Stimulated activated CD8-positive, alpha-beta memory T cell treated with anti-CD3 and anti-CD28 coated beads, Interleukin-7, amount 100 ng/mL, for 1 hour (primary cell): ENCODE measurements at regions not wholly inside any gene's neighbourhood (a gene's known extent, or its start where the extent isn't known, plus 50 kb on each side); places are given as distances from the start of the nearest gene placed in this dataset.

Experiments used
- DNase-seq, 2 donors: peaks; one replicate each; pipeline ENCODE4 v3.0.0-alpha.2; 2020; ENCODE audit warnings: low read depth in 2 of 2

DNA sequence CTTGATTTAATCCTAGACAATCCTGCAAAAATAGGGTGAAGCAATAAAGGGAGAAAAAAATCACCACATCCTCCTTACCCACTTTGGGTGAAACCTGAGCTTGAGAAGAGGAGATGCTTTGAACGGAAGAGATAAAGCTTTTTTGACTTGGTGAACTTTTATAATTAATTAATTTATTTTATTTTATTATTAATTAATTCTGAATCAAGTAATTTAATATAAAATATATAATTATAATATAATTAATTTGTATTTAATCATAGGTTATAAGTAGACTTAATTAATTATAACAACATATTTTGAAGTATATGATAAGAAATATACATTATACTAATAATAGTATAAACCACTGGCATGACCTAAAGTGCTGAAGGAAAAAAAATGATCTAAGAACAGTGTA, 2164.8 kb downstream of the LRRC4C start:
- no peak for DNase-seq

DNA sequence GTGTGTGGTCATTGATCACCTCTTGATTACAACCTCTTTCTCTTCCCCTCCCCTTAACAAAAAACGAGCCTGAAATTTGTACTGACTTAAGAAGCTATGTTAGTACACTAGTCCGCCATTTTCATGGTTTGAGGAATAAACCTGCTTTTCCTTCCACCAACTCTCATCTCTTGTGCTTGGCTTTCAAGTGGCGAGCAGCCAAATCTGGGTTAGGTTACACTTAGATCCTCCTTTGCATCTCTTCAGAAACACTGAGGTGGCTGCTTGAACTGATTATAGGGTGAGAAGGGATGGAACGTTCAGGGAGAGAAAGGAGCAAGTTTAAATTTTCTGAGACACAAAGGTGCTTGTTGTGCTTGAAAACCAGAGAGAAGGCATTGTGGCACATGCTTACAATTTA, 2171.4 kb downstream of the LRRC4C start:
- no peak for DNase-seq

DNA sequence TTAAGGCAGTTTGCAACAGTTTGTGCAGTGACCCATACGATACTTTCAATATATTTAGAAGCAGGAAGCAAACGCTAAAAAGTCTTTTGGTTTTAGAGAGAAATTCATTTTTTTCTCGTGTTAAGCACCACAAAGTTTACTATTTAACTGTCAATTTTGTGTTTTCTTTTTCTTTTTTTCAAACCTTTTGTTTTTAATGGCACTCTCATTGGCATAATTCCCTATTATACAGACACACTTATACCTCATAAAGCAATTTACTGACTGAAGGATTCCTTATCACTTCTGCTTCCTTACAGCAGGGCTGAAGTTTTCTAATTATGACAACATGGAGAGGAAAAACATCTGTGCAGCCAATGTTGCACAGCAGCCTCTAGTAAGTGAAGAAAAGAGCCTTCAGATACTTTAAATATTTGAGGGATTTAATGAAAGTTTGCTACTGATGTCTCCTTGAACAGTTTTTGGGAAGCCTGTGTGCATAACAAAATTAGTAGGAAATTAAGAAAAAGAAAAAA, 2191.2 kb downstream of the LRRC4C start:
- DNase-seq, result no peak

DNA sequence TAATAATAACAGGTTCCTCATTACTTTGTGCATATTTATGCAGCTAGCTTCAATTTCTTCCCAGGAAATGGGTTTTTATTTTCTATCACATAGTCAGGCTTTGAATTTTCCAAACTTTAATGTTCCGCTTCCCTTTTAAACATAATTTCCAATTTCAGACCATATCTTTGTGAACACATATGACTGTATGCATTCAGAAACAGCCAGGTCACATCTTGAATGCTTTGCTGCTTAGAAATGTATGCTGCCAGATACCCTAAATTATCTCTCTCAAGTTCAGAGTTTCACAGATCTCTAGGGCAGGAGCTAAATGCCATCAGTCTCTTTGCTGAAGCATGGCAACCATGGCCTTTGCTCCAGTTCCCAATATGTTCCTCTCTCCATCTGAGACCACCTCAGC, 2203.8 kb downstream of the LRRC4C start:
- no peak for DNase-seq

DNA sequence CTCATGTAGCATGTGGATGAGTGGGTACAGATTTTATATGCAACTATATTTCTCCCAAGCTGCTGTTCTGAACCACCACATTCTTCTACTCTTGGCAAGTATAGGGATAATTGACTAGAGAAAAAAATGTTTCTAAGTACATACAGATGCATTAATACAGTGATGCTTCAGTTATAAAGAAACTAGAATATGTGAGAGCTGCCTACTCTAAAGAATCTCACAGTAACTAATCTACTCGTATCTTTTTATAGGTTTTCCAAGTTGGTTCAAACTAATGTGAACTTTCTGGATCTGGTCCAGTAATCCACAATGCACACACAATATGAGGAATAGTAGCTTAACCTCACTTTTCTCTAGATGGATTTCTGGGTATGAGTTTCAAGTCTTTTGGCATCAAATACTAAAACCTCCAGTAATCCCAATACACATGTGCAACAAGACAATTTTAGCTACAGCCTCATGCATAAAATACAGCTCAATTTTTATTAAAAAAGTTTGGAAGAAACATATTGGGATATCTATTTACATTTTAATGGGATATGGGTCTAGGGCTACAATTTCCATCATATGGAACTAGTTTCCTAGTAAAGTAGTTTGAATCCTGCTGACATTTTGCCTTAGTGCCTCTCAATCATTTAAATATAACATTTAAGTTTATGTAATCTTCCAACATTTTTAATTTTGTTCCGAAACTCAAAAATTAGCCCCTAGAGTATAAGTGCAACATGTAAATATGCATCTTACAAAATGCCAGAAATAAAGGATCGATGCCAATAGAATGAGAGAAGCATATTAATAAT, 2209.7 kb downstream of the LRRC4C start:
- no peak for DNase-seq

DNA sequence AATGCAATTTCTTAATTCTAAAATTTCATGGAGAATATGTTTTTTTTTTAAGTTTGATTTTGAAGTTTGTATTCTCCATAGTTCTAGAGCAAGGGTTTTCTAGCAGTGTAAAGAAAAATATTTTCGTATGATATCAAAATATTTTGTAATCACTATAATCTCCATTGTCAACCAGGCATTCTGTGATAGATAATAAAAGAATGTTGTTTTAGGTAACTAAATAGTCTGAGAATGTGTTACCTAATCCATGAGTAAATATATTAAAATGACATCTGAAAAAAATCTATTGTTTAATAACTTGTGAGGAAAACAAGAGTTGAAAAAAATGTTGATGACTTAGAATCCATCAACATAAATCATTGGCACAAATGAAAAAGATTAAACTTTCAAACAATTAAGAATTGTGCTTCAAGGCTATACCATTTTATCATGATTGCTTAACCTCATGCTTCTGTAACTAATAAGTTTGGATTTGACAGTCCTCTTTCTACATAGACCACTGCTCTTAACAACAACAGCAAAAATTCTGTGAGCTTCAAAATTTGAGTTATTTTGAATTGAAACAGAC, 2211.8 kb downstream of the LRRC4C start:
- no peak for DNase-seq

DNA sequence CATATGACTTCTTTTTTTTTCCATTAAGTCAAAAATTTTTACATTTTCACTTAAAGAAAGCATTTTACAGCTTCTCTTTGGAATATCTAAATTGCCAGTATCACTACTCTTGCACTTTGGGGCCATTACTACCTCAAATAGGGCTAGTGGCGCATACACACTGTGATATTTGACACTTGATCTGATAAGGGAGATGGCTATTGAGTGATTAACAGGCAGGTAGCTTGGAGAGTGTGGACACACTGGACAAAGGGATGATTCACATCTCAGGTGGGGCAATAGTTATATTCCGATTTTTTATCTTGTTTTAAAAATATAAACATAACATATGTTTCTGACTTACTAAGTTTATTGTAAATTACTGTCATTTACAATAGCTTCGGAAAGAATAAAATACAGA, 2219.9 kb downstream of the LRRC4C start:
- DNase-seq, result no peak

DNA sequence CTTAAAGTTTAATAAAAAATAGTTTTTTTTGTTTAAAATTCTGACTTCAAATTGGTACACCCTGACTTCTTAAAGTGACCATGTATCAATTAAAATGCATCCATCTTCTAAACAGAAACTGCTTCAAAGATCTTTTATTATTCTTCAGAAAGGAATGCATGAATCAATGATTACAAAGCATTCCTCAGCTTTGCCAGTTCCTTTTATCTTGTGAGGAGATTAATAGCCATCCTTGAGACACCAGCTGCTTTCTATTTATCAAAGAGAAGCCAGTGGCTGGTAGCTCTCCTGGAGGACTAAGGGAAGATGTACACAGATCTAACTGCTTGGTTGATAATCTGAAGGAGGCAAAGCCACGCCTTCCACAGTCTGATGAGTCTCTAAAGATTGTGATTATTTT, 2222.5 kb downstream of the LRRC4C start:
- DNase-seq, result no peak

DNA sequence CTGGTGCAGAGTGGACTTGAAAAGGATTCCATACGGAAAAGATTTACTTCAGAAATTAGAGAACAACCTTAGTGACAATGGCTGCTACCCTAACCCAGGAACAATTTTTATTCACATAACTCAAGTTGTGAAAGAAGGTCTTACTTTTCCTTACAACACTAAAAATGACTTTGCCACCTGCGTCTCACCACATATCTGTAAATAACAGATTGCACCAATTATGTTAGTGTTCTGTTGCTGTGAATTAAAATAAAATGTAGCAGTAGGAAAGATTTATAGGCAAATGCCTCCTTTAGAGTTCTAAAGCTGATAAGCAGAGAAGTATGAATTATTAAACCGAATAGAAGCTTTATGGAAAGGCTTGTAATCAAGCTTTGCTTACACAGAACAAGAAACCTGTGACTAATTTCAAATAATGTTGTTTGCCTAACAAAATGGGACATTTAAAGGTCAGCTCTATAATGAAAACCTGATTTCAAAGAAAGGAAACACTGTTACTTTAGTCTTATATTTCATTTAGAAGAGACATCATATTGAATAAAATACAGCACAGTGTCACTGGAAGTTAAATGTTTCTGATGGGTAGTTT, 2237.8 kb downstream of the LRRC4C start:
- no peak for DNase-seq

DNA sequence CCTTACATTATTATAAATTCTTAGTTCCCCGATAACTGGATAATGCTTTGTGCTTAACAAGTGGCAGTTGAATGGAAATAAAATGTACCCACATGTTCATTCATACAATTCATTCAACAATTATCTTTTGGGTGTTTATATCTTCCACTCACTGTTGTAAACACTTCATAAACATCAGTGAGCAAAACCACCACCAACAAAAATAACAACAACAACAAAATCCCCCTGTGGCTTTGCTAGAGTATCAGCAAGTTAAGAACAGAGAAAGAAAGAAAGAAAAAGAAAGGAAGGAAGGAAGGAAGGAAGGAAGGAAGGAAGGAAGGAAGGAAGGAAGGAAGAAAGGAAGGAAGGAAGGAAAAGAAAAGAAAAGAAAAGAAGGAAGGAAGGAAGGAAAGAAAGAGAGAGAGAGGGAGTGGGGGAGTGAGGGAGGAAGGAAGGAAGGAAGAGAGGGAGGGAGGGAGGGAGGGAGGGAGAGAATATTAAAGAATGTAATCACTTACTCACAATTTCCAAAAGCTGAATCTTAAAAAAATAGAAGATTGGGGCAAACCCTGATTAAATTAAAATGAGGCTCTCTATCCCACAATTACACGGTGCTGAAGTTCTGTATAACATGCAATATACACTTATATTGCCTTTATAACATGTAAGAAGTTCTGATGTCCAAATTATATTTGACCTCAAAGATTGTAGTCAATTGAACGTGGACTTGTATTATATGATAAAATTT, 2238.8 kb downstream of the LRRC4C start:
- DNase-seq, result no peak

DNA sequence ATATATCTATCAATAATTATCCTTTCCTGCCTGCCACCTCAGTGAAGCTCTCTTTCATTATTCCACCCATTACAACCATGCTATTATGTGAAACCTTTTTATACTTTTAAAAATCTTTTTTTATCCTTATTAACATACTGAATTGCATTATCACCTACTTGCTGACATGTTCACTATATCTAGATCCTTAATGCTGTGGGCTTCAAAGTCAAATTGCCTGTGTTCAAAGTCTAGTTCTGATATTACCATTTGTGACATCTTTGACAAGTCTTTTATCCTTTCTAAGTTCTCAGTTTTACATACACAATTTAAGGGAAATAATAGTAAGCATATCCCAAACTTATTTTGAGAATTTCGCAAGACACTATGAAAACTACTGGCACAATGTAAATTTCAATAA, 2239.4 kb downstream of the LRRC4C start:
- no peak for DNase-seq

DNA sequence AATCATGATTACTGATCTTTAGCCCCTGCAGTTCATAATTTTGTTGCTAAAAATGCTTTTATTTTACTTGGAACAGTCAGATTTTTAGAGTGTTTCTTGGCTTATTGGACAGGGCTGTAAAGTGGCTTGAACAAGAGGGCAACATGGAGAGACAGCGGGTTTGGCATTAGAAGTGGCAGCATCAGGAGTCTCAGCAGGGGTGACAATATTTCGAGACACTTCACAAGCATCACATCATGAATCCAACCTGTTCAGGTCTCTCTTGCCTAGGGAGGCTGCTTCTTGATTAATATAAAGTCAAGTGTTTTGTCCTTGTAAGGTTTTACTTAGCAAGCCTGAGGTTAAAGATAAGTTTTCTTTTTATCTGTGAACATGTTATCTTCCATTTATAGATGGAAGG, 2249.5 kb downstream of the LRRC4C start:
- no peak for DNase-seq

DNA sequence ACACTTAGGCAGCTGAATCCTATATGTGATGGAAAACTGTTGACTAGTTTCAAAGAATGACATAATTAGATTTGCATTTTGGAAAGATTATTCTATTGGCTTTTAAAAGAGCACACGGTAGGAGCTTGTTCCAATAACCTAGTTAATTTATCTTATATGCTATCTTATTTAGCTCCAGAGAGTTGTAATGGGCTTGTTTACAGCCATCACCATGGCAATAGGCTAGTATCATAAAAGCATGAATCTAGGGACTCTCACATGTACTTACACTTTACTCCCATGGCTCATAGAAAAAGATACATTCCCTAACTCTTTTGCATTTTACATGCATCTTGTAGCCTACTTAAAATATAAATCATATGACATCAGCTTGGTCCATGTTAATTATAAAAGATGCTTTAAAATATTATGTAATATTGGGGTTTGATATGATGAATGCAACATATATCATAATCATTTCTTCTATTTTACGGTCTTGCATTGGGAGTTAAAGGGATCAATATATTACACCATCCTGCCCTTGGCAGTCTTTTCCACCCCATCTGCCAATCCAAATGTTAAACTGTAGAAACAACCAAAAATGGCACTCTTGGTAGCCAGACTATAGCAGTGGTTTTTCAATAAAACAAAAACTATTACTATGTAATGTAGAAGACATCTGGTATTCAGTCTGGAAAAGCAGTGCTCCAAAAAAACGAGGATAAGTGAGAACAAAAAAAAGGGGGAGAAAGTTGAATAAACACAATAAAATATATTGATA, 2254.0 kb downstream of the LRRC4C start:
- DNase-seq, result no peak

DNA sequence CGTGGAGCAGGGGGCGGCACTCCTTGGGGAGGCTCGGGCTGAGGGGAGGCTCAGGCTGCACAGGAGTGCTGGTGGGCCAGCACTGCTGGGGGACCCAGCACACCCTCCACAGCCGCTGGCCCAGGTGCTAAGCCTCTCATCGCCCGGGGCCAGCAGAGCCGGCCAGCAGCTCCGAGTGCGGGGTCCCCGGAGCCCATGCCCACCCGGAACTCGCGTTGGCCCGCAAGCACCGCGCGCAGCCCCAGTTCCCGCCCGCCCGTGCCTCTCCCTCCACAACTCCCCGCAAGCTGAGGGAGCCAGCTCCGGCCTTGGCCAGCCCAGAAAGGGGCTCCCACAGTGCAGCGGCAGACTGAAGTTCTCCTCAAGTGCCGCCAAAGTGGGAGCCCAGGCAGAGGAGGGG, 2266.8 kb downstream of the LRRC4C start:
- no peak for DNase-seq

DNA sequence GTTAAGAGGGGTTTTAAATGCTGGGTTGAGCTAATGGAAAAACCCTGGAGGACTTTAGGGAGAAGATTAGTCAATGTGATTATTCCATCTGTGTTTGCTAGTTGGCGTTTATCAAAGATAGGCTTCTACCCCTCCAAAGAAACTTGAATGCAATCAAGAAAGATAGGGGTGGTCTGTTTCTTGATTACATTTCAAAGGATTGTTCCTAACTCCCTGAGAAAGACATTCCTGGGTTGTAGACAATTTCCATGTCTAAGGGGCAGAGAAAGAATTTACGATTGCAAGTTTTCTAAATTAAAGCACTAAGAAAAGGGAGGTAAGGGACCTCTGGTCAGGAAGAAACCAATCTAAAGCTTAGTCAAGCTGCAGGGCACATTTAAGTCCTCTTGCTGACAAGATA, 2268.7 kb downstream of the LRRC4C start:
- no peak for DNase-seq

DNA sequence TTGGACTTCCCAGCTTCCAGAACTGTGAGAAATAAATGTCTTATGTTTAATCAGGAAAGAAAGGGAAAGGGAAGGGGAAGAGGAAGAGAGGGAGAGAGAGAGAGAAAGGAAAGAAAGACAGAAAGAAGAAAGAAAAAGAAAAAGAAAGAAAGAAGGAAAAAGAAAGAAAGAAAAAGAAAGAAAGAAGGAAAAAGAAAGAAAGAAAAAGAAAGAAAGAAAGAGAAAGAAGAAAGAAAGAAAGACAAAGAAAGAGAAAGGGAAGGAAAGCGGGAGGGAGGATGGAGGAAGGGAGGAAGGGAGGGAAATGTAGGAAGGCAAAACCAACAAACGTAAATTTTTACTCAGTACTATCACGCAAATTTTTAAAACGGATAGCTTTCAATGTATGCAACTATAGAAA, 2281.8 kb downstream of the LRRC4C start:
- no peak for DNase-seq

DNA sequence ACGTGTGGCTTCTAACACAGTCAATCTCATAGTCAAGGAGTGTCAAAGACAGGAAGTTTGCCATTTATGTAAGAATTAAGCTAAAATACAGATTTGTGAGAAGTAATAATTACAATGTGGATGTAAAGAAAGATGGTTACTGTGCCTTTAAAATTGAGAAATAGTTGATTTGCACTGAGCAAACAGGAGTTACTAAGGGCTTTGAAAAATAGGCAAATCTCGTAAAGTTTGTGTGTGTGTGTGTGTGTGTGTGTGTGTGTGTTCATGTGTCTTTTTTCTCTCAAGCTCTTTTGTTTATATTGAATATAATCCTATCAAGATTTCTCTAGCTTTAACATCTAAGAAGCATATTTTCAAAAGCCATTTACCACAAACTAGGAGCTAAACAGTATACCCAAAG, 2284.5 kb downstream of the LRRC4C start:
- no peak for DNase-seq

DNA sequence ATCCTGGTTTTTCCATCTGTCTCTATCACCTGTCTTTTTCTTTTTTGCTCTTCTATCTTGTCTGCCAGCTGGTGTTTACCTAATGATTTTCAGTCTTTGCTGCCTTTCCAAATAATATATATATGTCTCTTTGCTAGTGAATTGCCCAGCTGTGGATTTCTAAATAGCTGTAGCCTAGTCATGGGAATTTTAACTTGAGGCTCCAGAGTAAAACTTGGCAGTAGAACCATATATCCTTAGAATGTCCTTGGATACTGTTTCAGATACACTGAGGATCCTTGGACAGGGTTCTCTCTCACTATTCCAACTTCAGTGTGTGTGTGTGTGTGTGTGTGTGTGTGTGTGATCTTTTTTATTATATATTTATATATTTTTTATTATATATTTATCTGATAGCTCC, 2285.3 kb downstream of the LRRC4C start:
- DNase-seq, result no peak

DNA sequence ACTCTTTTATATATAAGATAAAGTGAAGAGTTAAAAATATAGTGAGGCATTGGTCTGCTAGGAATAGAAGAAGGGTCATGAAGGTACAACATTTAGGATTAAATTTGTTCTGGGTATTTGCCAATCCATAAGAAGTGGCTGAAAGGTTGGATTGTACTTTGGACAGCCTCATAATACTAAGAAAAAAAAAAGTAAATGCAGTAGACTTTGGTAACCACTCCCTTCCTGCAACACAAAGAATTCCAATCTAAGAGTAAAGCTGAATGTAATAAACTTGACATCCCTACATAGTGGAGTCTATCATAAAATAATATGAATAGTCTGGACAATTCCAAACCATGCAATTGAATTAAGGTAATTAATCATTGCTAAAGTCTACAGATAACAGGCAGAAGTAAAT, 2294.4 kb downstream of the LRRC4C start:
- DNase-seq, result no peak

DNA sequence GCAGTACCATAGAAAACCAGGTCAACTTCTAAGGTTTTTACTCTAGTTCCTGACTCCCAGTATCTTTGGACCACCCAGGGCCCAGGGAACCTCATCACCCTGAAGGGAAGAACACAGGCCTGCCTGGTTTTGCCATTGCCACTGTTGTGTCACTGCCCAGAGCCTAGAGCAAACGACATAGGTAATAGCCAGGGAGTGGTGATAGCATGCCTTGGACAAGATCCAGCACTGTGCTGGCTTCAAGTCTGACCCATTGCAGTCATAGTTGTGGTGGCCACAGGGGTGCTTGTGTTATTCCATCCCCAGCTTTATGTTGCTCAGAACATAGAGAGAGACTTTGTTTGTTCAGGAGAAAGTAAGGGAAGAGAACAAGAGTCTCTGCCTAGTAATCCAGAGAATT, 2310.2 kb downstream of the LRRC4C start:
- no peak for DNase-seq

DNA sequence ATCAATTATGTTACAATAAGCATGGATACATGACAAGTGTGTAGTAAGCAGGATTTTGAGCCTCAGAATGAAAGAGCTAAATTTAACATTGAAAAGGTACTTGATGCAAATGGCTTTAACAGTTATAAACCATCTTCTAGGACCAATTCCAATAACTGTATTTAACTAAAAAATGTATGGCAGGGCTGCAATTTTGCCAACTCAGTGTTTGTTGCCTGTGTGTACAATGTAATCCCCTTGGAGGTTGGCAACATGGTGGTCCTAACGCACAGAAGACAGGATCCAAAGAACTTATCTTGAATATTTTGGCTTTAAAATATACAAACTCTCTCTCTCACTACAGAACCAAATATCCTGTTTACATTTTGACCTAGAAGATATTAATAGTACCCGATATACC, 2314.1 kb downstream of the LRRC4C start:
- no peak for DNase-seq
